ENCODE measurements at regions not wholly inside any gene's neighbourhood (a gene's known extent, or its start where the extent isn't known, plus 50 kb on each side); places are given as distances from the start of the nearest gene placed in this dataset.

DNA sequence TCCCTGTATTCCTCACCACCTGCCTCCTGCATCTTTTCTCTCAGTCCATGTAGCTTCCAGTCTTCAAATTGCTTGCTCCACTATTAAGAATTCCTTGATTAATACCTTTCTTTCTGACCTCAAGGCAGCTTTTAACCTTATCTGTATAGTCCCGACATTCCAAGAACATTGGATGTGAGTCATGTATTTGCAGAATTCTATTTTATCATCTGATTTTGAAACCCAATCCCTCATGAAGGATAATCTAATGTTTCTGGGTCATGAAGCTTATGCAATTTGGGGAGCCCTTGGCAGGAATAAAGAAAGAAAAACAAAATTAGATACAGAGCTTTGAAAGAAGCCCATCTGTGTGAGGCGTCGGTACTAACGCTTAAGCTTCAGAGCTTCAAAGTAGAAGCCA is 63.4 kb upstream of the CCND2 start:
- no peaks in the 10 kb centered on the region for H3K27me3 ChIP-seq (ENCODE audit: control insufficient read depth, insufficient read depth, low read length)
- H3K4me3 ChIP-seq (ENCODE audit: low read depth, low read length) = no peak overlapping the region
- ChIA-PET POLR2A (no interaction called here), CTCF (no interaction called here)
- H3K36me3 ChIP-seq (ENCODE audit: control insufficient read depth, insufficient read depth, low read length) = no peaks in the 10 kb centered on the region
- TF ChIP-seq, protein P1, sequence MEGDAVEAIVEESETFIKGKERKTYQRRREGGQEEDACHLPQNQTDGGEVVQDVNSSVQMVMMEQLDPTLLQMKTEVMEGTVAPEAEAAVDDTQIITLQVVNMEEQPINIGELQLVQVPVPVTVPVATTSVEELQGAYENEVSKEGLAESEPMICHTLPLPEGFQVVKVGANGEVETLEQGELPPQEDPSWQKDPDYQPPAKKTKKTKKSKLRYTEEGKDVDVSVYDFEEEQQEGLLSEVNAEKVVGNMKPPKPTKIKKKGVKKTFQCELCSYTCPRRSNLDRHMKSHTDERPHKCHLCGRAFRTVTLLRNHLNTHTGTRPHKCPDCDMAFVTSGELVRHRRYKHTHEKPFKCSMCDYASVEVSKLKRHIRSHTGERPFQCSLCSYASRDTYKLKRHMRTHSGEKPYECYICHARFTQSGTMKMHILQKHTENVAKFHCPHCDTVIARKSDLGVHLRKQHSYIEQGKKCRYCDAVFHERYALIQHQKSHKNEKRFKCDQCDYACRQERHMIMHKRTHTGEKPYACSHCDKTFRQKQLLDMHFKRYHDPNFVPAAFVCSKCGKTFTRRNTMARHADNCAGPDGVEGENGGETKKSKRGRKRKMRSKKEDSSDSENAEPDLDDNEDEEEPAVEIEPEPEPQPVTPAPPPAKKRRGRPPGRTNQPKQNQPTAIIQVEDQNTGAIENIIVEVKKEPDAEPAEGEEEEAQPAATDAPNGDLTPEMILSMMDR (IDR thresholded peaks at IDR 0.05; ENCODE audit: insufficient read depth, low read depth, low read length) = no peak
- DNase-seq (ENCODE audit: low read depth) = no peak

DNA sequence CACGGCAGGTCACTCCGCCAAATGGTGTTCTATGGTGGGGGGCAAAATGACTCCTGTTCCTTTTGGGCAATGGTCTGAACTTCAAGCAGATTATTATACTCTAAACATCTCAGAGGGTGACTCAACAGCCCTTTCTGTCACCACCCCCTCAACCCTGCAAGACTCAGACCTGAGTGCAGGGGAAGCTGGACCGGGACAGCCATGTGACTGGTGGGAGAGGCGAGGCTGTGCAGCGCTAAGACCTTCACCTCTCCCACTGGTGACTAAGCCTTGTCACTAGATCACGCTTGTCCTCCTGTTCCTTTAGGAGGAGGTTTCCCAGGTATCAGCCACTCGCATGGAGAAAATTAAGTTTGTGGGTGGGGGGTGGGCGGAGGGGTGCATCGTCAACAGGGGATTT is 67.1 kb upstream of the CCND2 start:
- no peak for DNase-seq (ENCODE audit: low read depth)
- ChIA-PET CTCF (no interaction called here), POLR2A (no interaction called here)
- H3K36me3 ChIP-seq (ENCODE audit: control insufficient read depth, insufficient read depth, low read length) = no peaks in the 10 kb centered on the region
- H3K4me3 ChIP-seq (ENCODE audit: low read depth, low read length) = no peak overlapping the region
- H3K27me3 ChIP-seq (ENCODE audit: control insufficient read depth, insufficient read depth, low read length) = peaks cover 3% of the 10 kb centered on the region; the same call in 1 of the 2 replicates
- TF ChIP-seq, protein P1 (IDR thresholded peaks at IDR 0.05; ENCODE audit: insufficient read depth, low read depth, low read length) = no peak

DNA sequence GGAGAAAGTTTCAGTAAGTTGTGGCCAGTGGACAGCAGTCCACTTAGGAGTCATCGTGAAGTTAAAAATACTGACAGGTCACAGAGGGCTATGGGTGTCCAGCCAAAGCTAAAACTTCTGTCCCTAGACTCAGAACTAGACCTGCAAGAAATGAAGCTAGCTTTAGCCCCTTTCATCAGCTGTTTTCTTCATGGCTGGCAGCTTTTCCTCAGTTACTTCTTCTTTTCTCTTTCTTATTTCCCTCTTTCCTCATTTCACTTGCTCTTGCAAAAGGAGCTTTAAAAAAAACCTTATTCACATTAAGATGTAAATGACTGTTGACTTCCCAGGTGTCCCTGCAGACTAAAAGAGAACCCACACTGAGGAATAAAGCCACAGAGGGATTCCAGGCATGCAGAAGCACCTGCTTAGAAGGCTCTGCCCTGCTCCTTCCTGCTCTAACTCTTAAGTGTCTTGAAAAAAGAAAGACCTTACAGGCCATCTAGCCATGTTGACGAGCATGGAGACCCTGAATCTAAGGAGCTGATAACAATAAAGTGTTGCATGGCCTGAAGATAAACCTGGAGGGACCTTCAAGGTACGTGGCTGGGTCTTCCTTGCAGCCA is 69.7 kb upstream of the CCND2 start:
- no peak for DNase-seq (ENCODE audit: low read depth)
- Histone ChIP-seq H3K27me3 (ENCODE audit: control insufficient read depth, insufficient read depth, low read length) (peaks cover 3% of the 10 kb centered on the region; the same call in 1 of the 2 replicates), H3K36me3 (ENCODE audit: control insufficient read depth, insufficient read depth, low read length) (no peaks in the 10 kb centered on the region), H3K4me3 (ENCODE audit: low read depth, low read length) (no peak overlapping the region)
- ChIA-PET POLR2A (no interaction called here), CTCF (interaction anchor here (1.3 kb wide), 1 partner anchor 73 kb away, joined by 5 read pairs; no protein-coding TSS in a partner anchor)
- TF ChIP-seq, protein P1 (IDR thresholded peaks at IDR 0.05; ENCODE audit: insufficient read depth, low read depth, low read length) = no peak

DNA sequence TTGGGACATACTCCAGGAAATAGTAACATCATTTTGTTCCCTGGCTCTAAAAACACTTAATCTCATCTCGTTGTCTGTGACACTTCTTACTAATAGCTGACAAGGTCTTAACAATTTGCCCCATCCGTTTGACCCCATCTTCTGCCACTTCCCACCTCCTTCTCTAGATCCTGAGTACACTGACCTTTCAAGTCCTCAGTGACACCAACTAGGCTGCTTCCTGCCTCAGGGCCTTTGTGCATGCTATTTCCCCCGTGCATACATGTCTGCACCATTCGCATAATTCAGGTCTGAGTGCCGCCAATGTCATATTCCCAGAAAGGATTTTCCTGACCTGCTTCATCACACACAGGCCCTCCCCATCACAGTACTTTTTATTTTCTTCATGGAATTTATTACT is 70.6 kb upstream of the CCND2 start:
- Histone ChIP-seq H3K4me3 (ENCODE audit: low read depth, low read length) (no peak overlapping the region), H3K36me3 (ENCODE audit: control insufficient read depth, insufficient read depth, low read length) (no peaks in the 10 kb centered on the region), H3K27me3 (ENCODE audit: control insufficient read depth, insufficient read depth, low read length) (peaks cover 3% of the 10 kb centered on the region; the same call in 1 of the 2 replicates)
- POLR2A ChIA-PET = no interaction called here
- TF ChIP-seq, protein P1 (IDR thresholded peaks at IDR 0.05; ENCODE audit: insufficient read depth, low read depth, low read length) = no peak
- DNase-seq (ENCODE audit: low read depth) = no peak
- CTCF ChIA-PET = no interaction called here

DNA sequence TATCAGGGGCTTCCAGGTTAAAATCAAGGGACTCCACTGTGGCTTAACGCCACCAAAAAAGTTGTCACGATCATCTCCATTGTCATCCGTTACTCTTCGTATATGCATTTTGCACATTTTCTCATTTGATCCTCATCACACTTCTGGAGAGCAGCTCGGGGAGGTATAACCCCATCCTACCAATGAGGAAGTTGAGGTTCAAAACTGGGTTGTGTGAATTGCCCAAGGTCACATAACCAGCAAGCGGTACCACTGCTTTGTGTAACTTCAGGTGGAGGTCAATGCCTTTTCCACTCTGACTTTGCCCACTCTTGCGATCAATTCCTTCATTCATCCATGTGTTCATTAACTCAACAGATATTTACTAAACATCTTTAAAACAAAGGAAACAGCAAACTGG is 71.1 kb upstream of the CCND2 start:
- DNase-seq (ENCODE audit: low read depth) = no peak
- POLR2A ChIA-PET = no interaction called here
- peaks cover 3% of the 10 kb centered on the region; the same call in 1 of the 2 replicates for H3K27me3 ChIP-seq (ENCODE audit: control insufficient read depth, insufficient read depth, low read length)
- TF ChIP-seq, protein P1 (IDR thresholded peaks at IDR 0.05; ENCODE audit: insufficient read depth, low read depth, low read length) = no peak
- H3K36me3 ChIP-seq (ENCODE audit: control insufficient read depth, insufficient read depth, low read length) = no peaks in the 10 kb centered on the region
- H3K4me3 ChIP-seq (ENCODE audit: low read depth, low read length) = no peak overlapping the region
- CTCF ChIA-PET = no interaction called here
